ENCODE measurements at regions not wholly inside any gene's neighbourhood (a gene's known extent, or its start where the extent isn't known, plus 50 kb on each side); places are given as distances from the start of the nearest gene placed in this dataset.
"Not testable (repeated sequence)": the region's sequence is repeated elsewhere in the genome, so short reads cannot be mapped to it uniquely, and the experiment has no call there.

- intact Hi-C loops (cut with DNase I; ENCODE audit: low total_unique reads), result no loop called here
- TF ChIP-seq CTCF (IDR thresholded peaks at IDR 0.05 in 8 of 11, conservative IDR thresholded peaks at IDR 0.05 in 3 of 11) (no peak), POLR2AphosphoS5 (IDR thresholded peaks at IDR 0.05) (no peak), POLR2A (IDR thresholded peaks at IDR 0.05) (no peak)
These were observed 70.4 kb upstream of the PPM1H start for GRCh38 chr12:63005382-63005781.

GRCh38 chr12:63003223-63003819 is 68.4 kb upstream of the PPM1H start:
- TF ChIP-seq CTCF (IDR thresholded peaks at IDR 0.05 in 8 of 11, conservative IDR thresholded peaks at IDR 0.05 in 3 of 11) (no peak), POLR2AphosphoS5 (IDR thresholded peaks at IDR 0.05) (no peak), POLR2A (IDR thresholded peaks at IDR 0.05) (no peak)
- no peaks in the 10 kb centered on the region for H3K27me3 ChIP-seq (replicated peaks in 1 of 7)
- no peak overlapping the region for H3K4me3 ChIP-seq
- peaks cover 0 to 5% (median 0%) of the 10 kb centered on the region in 8 donors for H3K9me3 ChIP-seq
- H3K36me3 ChIP-seq, result no peaks in the 10 kb centered on the region
- no peak overlapping the region for H3K27ac ChIP-seq
- H3K4me1 ChIP-seq, result no peaks in the 10 kb centered on the region
- intact Hi-C loops (cut with DNase I; ENCODE audit: low total_unique reads), result no loop called here
- 94 to 97% (median 94%) methylated on average over 19 to 22 of the region's 22 CpGs for WGBS, 5 donors
- DNase-seq, result no peak

More at GRCh38 chr12:63005382-63005781, 70.4 kb upstream of the PPM1H start:
- no peaks in the 10 kb centered on the region for H3K36me3 ChIP-seq
- no peaks in the 10 kb centered on the region for H3K4me1 ChIP-seq
- DNase-seq, result no peak
- no peak overlapping the region for H3K27ac ChIP-seq
- no peak overlapping the region for H3K4me3 ChIP-seq
- H3K27me3 ChIP-seq (replicated peaks in 1 of 7), result no peaks in the 10 kb centered on the region
- H3K9me3 ChIP-seq, result peaks cover 0 to 5% (median 0%) of the 10 kb centered on the region in 8 donors

- H3K9me3 ChIP-seq; intact Hi-C loops (cut with DNase I; ENCODE audit: low total_unique reads); DNase-seq; H3K4me3 ChIP-seq; H3K36me3 ChIP-seq; H3K4me1 ChIP-seq; H3K27me3 ChIP-seq (replicated peaks in 1 of 7); H3K27ac ChIP-seq: not testable (repeated sequence)
- 39 to 93% (median 68%) methylated on average over 2 of the region's 2 CpGs for WGBS, 5 donors
These were observed 67.1 kb upstream of the PPM1H start for GRCh38 chr12:63002059-63002458.

GRCh38 chr12:62998454-62998853 is 63.5 kb upstream of the PPM1H start:
- Histone ChIP-seq H3K27ac (no peak overlapping the region), H3K4me3 (no peak overlapping the region), H3K4me1 (no peaks in the 10 kb centered on the region), H3K9me3 (peaks cover 0 to 5% (median 0%) of the 10 kb centered on the region in 8 donors), H3K27me3 (replicated peaks in 1 of 7) (no peaks in the 10 kb centered on the region), H3K36me3 (no peaks in the 10 kb centered on the region)
- 85 to 94% (median 90%) methylated on average over 1 of the region's 1 CpG for WGBS, 5 donors
- no peak for DNase-seq
- TF ChIP-seq CTCF (IDR thresholded peaks at IDR 0.05 in 8 of 11, conservative IDR thresholded peaks at IDR 0.05 in 3 of 11) (no peak), POLR2AphosphoS5 (IDR thresholded peaks at IDR 0.05) (no peak), POLR2A (IDR thresholded peaks at IDR 0.05) (no peak)
- intact Hi-C loops (cut with DNase I; ENCODE audit: low total_unique reads), result no loop called here

- H3K27me3 ChIP-seq (replicated peaks in 1 of 7), result no peaks in the 10 kb centered on the region
- H3K9me3 ChIP-seq, result peaks cover 0 to 5% (median 0%) of the 10 kb centered on the region in 8 donors
- intact Hi-C loops (cut with DNase I; ENCODE audit: low total_unique reads), result no loop called here
- H3K27ac ChIP-seq, result no peak overlapping the region
- no peak for TF ChIP-seq POLR2A (IDR thresholded peaks at IDR 0.05)
- TF ChIP-seq POLR2AphosphoS5 (IDR thresholded peaks at IDR 0.05), result no peak
- no peak for TF ChIP-seq CTCF (IDR thresholded peaks at IDR 0.05 in 8 of 11, conservative IDR thresholded peaks at IDR 0.05 in 3 of 11)
- H3K4me1 ChIP-seq, result no peaks in the 10 kb centered on the region
- no peaks in the 10 kb centered on the region for H3K36me3 ChIP-seq
- no peak overlapping the region for H3K4me3 ChIP-seq
- no peak for DNase-seq
These were observed 60.1 kb upstream of the PPM1H start for GRCh38 chr12:62995097-62995496.

All from spleen (tissue), 11 donors.